IPS-NIHi11 (cell line): ENCODE measurements at regions not wholly inside any gene's neighbourhood (a gene's known extent, or its start where the extent isn't known, plus 50 kb on each side); places are given as distances from the start of the nearest gene placed in this dataset.

Source experiments
- DNase-seq: peaks from one replicate; pipeline ENCODE4 v3.0.0; 2012; ENCODE audit warnings: mixed read lengths, low spot score

- DNase-seq: no peak
Observed at GRCh38 chr5:1975898-1976765, 93.4 kb upstream of the IRX4 start.

- no peak for DNase-seq
Observed at GRCh38 chr5:1975406-1975715, 92.6 kb upstream of the IRX4 start.

- DNase-seq: no peak
Observed at GRCh38 chr5:1974501-1975405, 92.0 kb upstream of the IRX4 start.

GRCh38 chr5:1974081-1974480 is 91.4 kb upstream of the IRX4 start:
- DNase-seq: no peak

- DNase-seq: no peak
Observed at GRCh38 chr5:1973391-1974013, 90.8 kb upstream of the IRX4 start.

GRCh38 chr5:1971944-1972343 is 89.2 kb upstream of the IRX4 start:
- DNase-seq: no peak

GRCh38 chr5:1967736-1968135 is 85.0 kb upstream of the IRX4 start:
- DNase-seq: no peak

- DNase-seq: no peak
Observed at GRCh38 chr5:1966461-1966860, 83.7 kb upstream of the IRX4 start.

GRCh38 chr5:1965925-1966324 is 83.2 kb upstream of the IRX4 start:
- DNase-seq: no peak

- no peak for DNase-seq
Observed at GRCh38 chr5:1963941-1964451, 81.3 kb upstream of the IRX4 start.

GRCh38 chr5:1963358-1963757 is 80.6 kb upstream of the IRX4 start:
- DNase-seq: no peak

GRCh38 chr5:1962619-1963355 is 80.1 kb upstream of the IRX4 start:
- DNase-seq: no peak

GRCh38 chr5:1961952-1962595 is 79.3 kb upstream of the IRX4 start:
- DNase-seq: no peak

GRCh38 chr5:1961304-1961946 is 78.7 kb upstream of the IRX4 start:
- no peak for DNase-seq

GRCh38 chr5:1960595-1961303 is 78.0 kb upstream of the IRX4 start:
- no peak for DNase-seq

GRCh38 chr5:1959725-1960581 is 77.2 kb upstream of the IRX4 start:
- no peak for DNase-seq

- DNase-seq: no peak
Observed at GRCh38 chr5:1959231-1959630, 76.5 kb upstream of the IRX4 start.

GRCh38 chr5:1958211-1959010 is 75.7 kb upstream of the IRX4 start:
- no peak for DNase-seq
